HCT116 (cell line): ENCODE measurements at regions not wholly inside any gene's neighbourhood (a gene's known extent, or its start where the extent isn't known, plus 50 kb on each side); places are given as distances from the start of the nearest gene placed in this dataset.

Experiments
- ATAC-seq: fragments of 200-7000 bp; cut with Tn5 transposase; 2 replicates; pipeline ENCODE4 v1.9.1; 2020; ENCODE audit warnings: mild to moderate bottlenecking, moderate library complexity
- BruUV-seq: library from RNA; stranded (reverse); fragments of 400-500 nt; replicated peaks from 2 replicates; lab custom pipeline; 2021; lab: Mats Ljungman, UMichigan
- CTCF ChIA-PET: fragments of 300-600 bp; sonication (Branson Sonifier 250); formaldehyde crosslinking; loops from one replicate; lab custom pipeline; 2021; ENCODE audit warnings: antibody characterized with exemption; lab: Charles Lee
- POLR2A ChIA-PET: fragments of 300-600, 350-600 bp; sonication (Branson Sonifier 250); formaldehyde crosslinking; loops from one replicate; lab custom pipeline; 2021; ENCODE audit warnings: antibody characterized with exemption; lab: Charles Lee
- RAD21 ChIA-PET, 2 experiments: fragments of 300-600 bp; sonication (Branson Sonifier 250); formaldehyde crosslinking; loops; one replicate each; lab custom pipeline; 2023; ENCODE audit warnings: low total read pairs in 2 of 2; ENCODE audit not compliant: uncharacterized antibody in 2 of 2, unreplicated experiment in 2 of 2, low non-redundant PET in 1 of 2; lab: Charles Lee
- DNase-seq: peaks from one replicate; pipeline ENCODE4 v3.0.0-alpha.2; 2010; ENCODE audit warnings: low read depth, low spot score
- H2AFZ ChIP-seq: fragments of 200-600 bp; shearing (Covaris generic), sonication (generic); 2 replicates; pipeline ENCODE4 v1.6.1; 2017; ENCODE audit warnings: low read depth, mixed run types, mixed read lengths, antibody characterized with exemption, low read length; ENCODE audit not compliant: poor library complexity, severe bottlenecking
- H3K27ac ChIP-seq: 2 replicates; pipeline ENCODE4 v1.5.1; 2012; ENCODE audit warnings: low read depth, low read length
- H3K27me3 ChIP-seq: fragments of 200-600 bp; sonication (generic); 2 replicates; pipeline ENCODE4 v1.6.1; 2016; ENCODE audit warnings: mixed run types, low read length, mixed read lengths; ENCODE audit not compliant: insufficient read depth
- H3K36me3 ChIP-seq, 2 experiments: fragments of 200-500 bp in 1 of 2; fragments of 200-600 bp in 1 of 2; sonication (Bioruptor generic) in 1 of 2; sonication (generic) in 1 of 2; 2 replicates each; pipeline versions ENCODE4 v1.5.1 to v1.6.1; 2014 to 2016; ENCODE audit warnings: low read length in 2 of 2, inconsistent platforms in 1 of 2, mixed read lengths in 1 of 2, mixed run types in 1 of 2; ENCODE audit not compliant: insufficient read depth in 2 of 2, control insufficient read depth in 1 of 2
- H3K4me1 ChIP-seq, 2 experiments: fragments of 200-600 bp in 1 of 2; sonication (generic) in 1 of 2; 2 replicates each; pipeline versions ENCODE4 v1.5.1 to v1.6.1; 2012 to 2017; ENCODE audit warnings: low read length in 2 of 2, inconsistent platforms in 1 of 2, mild to moderate bottlenecking in 1 of 2, mixed read lengths in 1 of 2, mixed run types in 1 of 2, moderate library complexity in 1 of 2; ENCODE audit not compliant: insufficient read depth in 2 of 2, control insufficient read depth in 1 of 2
- H3K4me2 ChIP-seq: fragments of 200-600 bp; sonication (generic); 2 replicates; pipeline ENCODE4 v1.6.1; 2017; ENCODE audit warnings: mixed run types, low read length, mixed read lengths
- H3K4me3 ChIP-seq, 2 experiments: fragments of 200-600 bp in 1 of 2; sonication (generic) in 1 of 2; replicated peaks in 1 of 2; 2 replicates each; pipeline ENCODE4 v1.5.1; 2011 to 2016; ENCODE audit warnings: low read length in 2 of 2, control low read depth in 1 of 2, low read depth in 1 of 2, mild to moderate bottlenecking in 1 of 2, mixed read lengths in 1 of 2, mixed run types in 1 of 2
- H3K79me2 ChIP-seq: fragments of 200-600 bp; sonication (generic); 2 replicates; pipeline ENCODE4 v1.6.1; 2017; ENCODE audit warnings: mild to moderate bottlenecking, mixed run types, low read length, moderate library complexity, mixed read lengths; ENCODE audit not compliant: insufficient read depth
- H3K9ac ChIP-seq: fragments of 200-600 bp; sonication (generic); 2 replicates; pipeline ENCODE4 v1.6.1; 2016; ENCODE audit warnings: low read length, mixed read lengths
- H3K9me2 ChIP-seq: fragments of 200-600 bp; sonication (generic), shearing (Covaris generic); 2 replicates; pipeline ENCODE4 v1.6.1; 2017; ENCODE audit warnings: mixed run types, mild to moderate bottlenecking, moderate library complexity; ENCODE audit not compliant: insufficient read depth
- H3K9me3 ChIP-seq, 2 experiments: fragments of 200-500 bp in 1 of 2; fragments of 200-600 bp in 1 of 2; sonication (Bioruptor generic) in 1 of 2; sonication (generic) in 1 of 2; 2 replicates each; pipeline ENCODE4 v1.6.1; 2014 to 2017; ENCODE audit warnings: low read length in 2 of 2, mixed read lengths in 2 of 2, inconsistent platforms in 1 of 2, low read depth in 1 of 2, mild to moderate bottlenecking in 1 of 2, mixed run types in 1 of 2, moderate library complexity in 1 of 2; ENCODE audit not compliant: control insufficient read depth in 1 of 2, insufficient read depth in 1 of 2
- H4K20me1 ChIP-seq: fragments of 200-600 bp; sonication (generic), shearing (Covaris generic); 2 replicates; pipeline ENCODE4 v1.6.1; 2017; ENCODE audit warnings: mixed run types, mild to moderate bottlenecking, moderate library complexity; ENCODE audit not compliant: insufficient read depth
- ATF3 ChIP-seq: IDR thresholded peaks from 2 replicates; pipeline ENCODE4 v1.6.1; 2012
- CBX3 ChIP-seq: IDR thresholded peaks from 2 replicates; pipeline ENCODE4 v1.6.1; 2012; ENCODE audit warnings: low read depth
- CEBPB ChIP-seq: IDR thresholded peaks from 2 replicates; pipeline ENCODE4 v1.6.1; 2012; ENCODE audit warnings: low read depth
- CTCF ChIP-seq, 3 experiments: fragments of 200-600 bp in 1 of 3; sonication (generic) in 1 of 3; IDR thresholded peaks in 2 of 3; conservative IDR thresholded peaks in 1 of 3; 2 replicates each; pipeline ENCODE4 v1.5.1; 2012 to 2017; ENCODE audit warnings: low read depth in 2 of 3, low read length in 2 of 3, antibody characterized with exemption in 1 of 3, borderline replicate concordance in 1 of 3, control low read depth in 1 of 3, mild to moderate bottlenecking in 1 of 3, mixed read lengths in 1 of 3, mixed run types in 1 of 3, moderate library complexity in 1 of 3; ENCODE audit not compliant: insufficient read depth in 1 of 3
- EGR1 ChIP-seq: IDR thresholded peaks from 2 replicates; pipeline ENCODE4 v1.6.1; 2012; ENCODE audit warnings: low read depth
- ELF1 ChIP-seq: IDR thresholded peaks from 2 replicates; pipeline ENCODE4 v1.6.1; 2012; ENCODE audit warnings: low read depth, borderline replicate concordance
- EZH2 ChIP-seq: fragments of 200-600 bp; sonication (generic); IDR thresholded peaks from 2 replicates; pipeline ENCODE4 v1.6.1; 2017; ENCODE audit warnings: antibody characterized with exemption, mixed run types
- EZH2phosphoT487 ChIP-seq: fragments of 200-600 bp; IDR thresholded peaks from 2 replicates; pipeline ENCODE4 v1.6.1; 2018; ENCODE audit warnings: antibody characterized with exemption, borderline replicate concordance
- FOSL1 ChIP-seq: IDR thresholded peaks from 2 replicates; pipeline ENCODE4 v1.6.1; 2012; ENCODE audit warnings: low read depth
- MAX ChIP-seq: IDR thresholded peaks from 2 replicates; pipeline ENCODE4 v1.6.1; 2012
- POLR2A ChIP-seq: IDR thresholded peaks from 2 replicates; pipeline ENCODE4 v1.7.0; 2011; ENCODE audit warnings: borderline replicate concordance; ENCODE audit not compliant: insufficient read depth, insufficient read length; ENCODE audit errors: extremely low read depth
- POLR2AphosphoS5 ChIP-seq: IDR thresholded peaks from 2 replicates; pipeline ENCODE4 v1.6.1; 2011; ENCODE audit warnings: mild to moderate bottlenecking, low read depth, low read length, moderate library complexity
- RAD21 ChIP-seq: IDR thresholded peaks from 2 replicates; pipeline ENCODE4 v1.6.1; 2012; ENCODE audit warnings: low read depth, mild to moderate bottlenecking
- SP1 ChIP-seq: IDR thresholded peaks from 2 replicates; pipeline ENCODE4 v1.6.1; 2012; ENCODE audit warnings: low read depth
- SRF ChIP-seq: IDR thresholded peaks from 2 replicates; pipeline ENCODE4 v1.6.1; 2012; ENCODE audit warnings: low read depth
- TCF7L2 ChIP-seq: IDR thresholded peaks from 2 replicates; pipeline ENCODE4 v1.7.0; 2011; ENCODE audit warnings: borderline replicate concordance, inconsistent platforms; ENCODE audit not compliant: insufficient read depth, insufficient read length; ENCODE audit errors: extremely low read depth
- YY1 ChIP-seq: IDR thresholded peaks from 2 replicates; pipeline ENCODE4 v1.6.1; 2011; ENCODE audit warnings: low read length, low read depth, moderate library complexity, mild to moderate bottlenecking; ENCODE audit not compliant: insufficient replicate concordance; ENCODE audit errors: extremely low read depth
- ZBTB33 ChIP-seq: IDR thresholded peaks from 2 replicates; pipeline ENCODE4 v1.6.1; 2011; ENCODE audit warnings: mild to moderate bottlenecking, low read length, moderate library complexity; ENCODE audit not compliant: insufficient replicate concordance; ENCODE audit errors: extremely low read depth
- ZFX ChIP-seq: fragments of 450-650 bp; IDR thresholded peaks from 2 replicates; pipeline ENCODE4 v1.6.1; 2017
- ZNF274 ChIP-seq: fragments of 200-500 bp; sonication (Bioruptor generic); IDR thresholded peaks from 2 replicates; pipeline ENCODE4 v1.6.1; 2014; ENCODE audit warnings: mild to moderate bottlenecking, low read depth, low read length, inconsistent platforms
- intact Hi-C: fragments of 100-400 bp; cut with micrococcal nuclease; formaldehyde crosslinking; loops from 2 replicates; pipeline ENCODE4 v1.10.0; 2022

- ChIA-PET POLR2A (no interaction called here), RAD21 (no interaction called here), CTCF (no interaction called here)
- H3K36me3 ChIP-seq: no peaks in the 10 kb centered on the region
- no peaks in the 10 kb centered on the region for H3K9me3 ChIP-seq
- H3K4me3 ChIP-seq: peak overlapping the region; percentile 62 to 74
- H3K27me3 ChIP-seq: no peaks in the 10 kb centered on the region
- H3K4me2 ChIP-seq: peak overlapping the region; percentile 83
- peak overlapping the region; percentile 72 for H3K9ac ChIP-seq
- DNase-seq (peak; percentile 68), ATAC-seq (peak; percentile 95)
- peaks cover 0 to 7% of the 10 kb centered on the region in 2 experiments; a peak in 2 of 4 replicates for H3K4me1 ChIP-seq
- H3K79me2 ChIP-seq: no peaks in the 10 kb centered on the region
- intact Hi-C loops: loop anchor here (1.0 kb wide), 1 partner anchor 26 kb away; no protein-coding TSS in a partner anchor
- TSS peak; percentile 66 for BruUV-seq
- peak overlapping the region; percentile 89 for H3K27ac ChIP-seq
- no peaks in the 10 kb centered on the region for H4K20me1 ChIP-seq
- H3K9me2 ChIP-seq: no peaks in the 10 kb centered on the region
- no peak overlapping the region for H2AFZ ChIP-seq
- TF ChIP-seq CEBPB: no peak
- no peak for TF ChIP-seq EGR1
- no peak for TF ChIP-seq ZNF274
- TF ChIP-seq ZBTB33: no peak
- TF ChIP-seq FOSL1: no peak
- TF ChIP-seq EZH2: no peak
- no peak for TF ChIP-seq ATF3
- TF ChIP-seq RAD21: peak; percentile 53
- peak; percentile 55 for TF ChIP-seq MAX
- TF ChIP-seq SRF: no peak
- TF ChIP-seq CTCF (IDR thresholded peaks at IDR 0.05 in 2 of 3, conservative IDR thresholded peaks at IDR 0.05 in 1 of 3; ENCODE audit: borderline replicate concordance in 1 of 3, insufficient read depth in 1 of 3, low read depth in 2 of 3, low read length in 2 of 3): peak in 2 of 3 experiments; percentile 36 to 65; a peak in 3 of 6 replicates
- TF ChIP-seq CBX3: peak; percentile 55; the same call in 1 of the 2 replicates
- peak; percentile 46 for TF ChIP-seq POLR2A
- no peak for TF ChIP-seq TCF7L2
- peak; percentile 46; the same call in 1 of the 2 replicates for TF ChIP-seq ZFX
- no peak for TF ChIP-seq YY1
- no peak for TF ChIP-seq ELF1
- TF ChIP-seq EZH2phosphoT487: no peak
- peak; percentile 29; the same call in 1 of the 2 replicates for TF ChIP-seq SP1
- peak; percentile 86 for TF ChIP-seq POLR2AphosphoS5
Measured at GRCh38 chrX:55160685-55161552, 59.2 kb upstream of the PAGE5 start.
